A673 (cell line): ENCODE measurements at regions not wholly inside any gene's neighbourhood (a gene's known extent, or its start where the extent isn't known, plus 50 kb on each side); places are given as distances from the start of the nearest gene placed in this dataset.

Experiments used
- BruUV-seq: library from RNA; stranded (reverse); fragments of 400-500 nt; replicated peaks from 2 replicates; lab custom pipeline; 2021; lab: Mats Ljungman, UMichigan
- CTCF ChIA-PET: fragments of 300-600 bp; sonication (Branson Sonifier 250); formaldehyde crosslinking; loops from one replicate; lab custom pipeline; 2022; ENCODE audit warnings: antibody characterized with exemption; lab: Charles Lee
- POLR2A ChIA-PET: fragments of 300-600 bp; sonication (Branson Sonifier 250); formaldehyde crosslinking; loops from one replicate; lab custom pipeline; 2022; ENCODE audit warnings: antibody characterized with exemption; ENCODE audit not compliant: low non-redundant PET; lab: Charles Lee
- DNase-seq: peaks from one replicate; pipeline ENCODE4 v3.0.0-alpha.2; 2015; ENCODE audit warnings: low spot score
- H3K27ac ChIP-seq: fragments of 200-600 bp; sonication (generic); 2 replicates; pipeline ENCODE4 v1.5.1; 2016; ENCODE audit warnings: mixed run types, low read depth, mild to moderate bottlenecking, mixed read lengths, antibody characterized with exemption, low read length; ENCODE audit not compliant: poor library complexity, severe bottlenecking
- H3K27me3 ChIP-seq: fragments of 200-600 bp; sonication (generic); replicated peaks from 2 replicates; pipeline ENCODE4 v1.6.1; 2017; ENCODE audit warnings: mixed run types, low read depth, mild to moderate bottlenecking, mixed read lengths, antibody characterized with exemption, low read length; ENCODE audit not compliant: insufficient read depth, poor library complexity
- H3K36me3 ChIP-seq: fragments of 200-600 bp; sonication (generic); 2 replicates; pipeline ENCODE4 v1.6.1; 2016; ENCODE audit warnings: mixed run types, mild to moderate bottlenecking, mixed read lengths, antibody characterized with exemption, low read length; ENCODE audit not compliant: insufficient read depth, poor library complexity, severe bottlenecking
- H3K4me1 ChIP-seq: fragments of 200-600 bp; sonication (generic); 2 replicates; pipeline ENCODE4 v1.6.1; 2017; ENCODE audit warnings: mixed run types, mild to moderate bottlenecking, mixed read lengths, antibody characterized with exemption, low read length; ENCODE audit not compliant: insufficient read depth, poor library complexity, severe bottlenecking
- H3K4me3 ChIP-seq: fragments of 200-600 bp; sonication (generic); 2 replicates; pipeline ENCODE4 v1.5.1; 2016; ENCODE audit warnings: low read depth, mixed run types, mild to moderate bottlenecking, mixed read lengths, low read length; ENCODE audit not compliant: poor library complexity, severe bottlenecking
- H3K9me3 ChIP-seq: fragments of 200-600 bp; sonication (generic); 2 replicates; pipeline ENCODE4 v1.6.1; 2016; ENCODE audit warnings: mixed run types, low read depth, mild to moderate bottlenecking, mixed read lengths, antibody characterized with exemption, low read length; ENCODE audit not compliant: poor library complexity, severe bottlenecking
- CTCF ChIP-seq: fragments of 300-800, 200-600 bp; sonication (generic); conservative IDR thresholded peaks from 2 replicates; pipeline ENCODE4 v1.5.1; 2017; ENCODE audit warnings: low read depth, mild to moderate bottlenecking, antibody characterized with exemption, low read length, moderate library complexity, mixed read lengths
- EZH2 ChIP-seq: fragments of 200-600 bp; sonication (generic); IDR thresholded peaks from 2 replicates; pipeline ENCODE4 v1.6.1; 2017; ENCODE audit warnings: borderline replicate concordance, low read depth, mild to moderate bottlenecking, mixed read lengths, antibody characterized with exemption, low read length; ENCODE audit not compliant: poor library complexity, severe bottlenecking
- intact Hi-C: fragments of 100-400 bp; cut with micrococcal nuclease; formaldehyde crosslinking; loops from one replicate; pipeline ENCODE4 v1.10.0; 2022; ENCODE audit not compliant: unreplicated experiment

GRCh38 chr6:137933696-137934095 is 66.6 kb downstream of the TNFAIP3 start:
- H3K27ac ChIP-seq = no peak overlapping the region
- CTCF ChIA-PET = no interaction called here
- DNase-seq = no peak
- H3K4me1 ChIP-seq = no peaks in the 10 kb centered on the region
- no TSS peak for BruUV-seq
- TF ChIP-seq EZH2 (no peak), CTCF (no peak)
- POLR2A ChIA-PET = no interaction called here
- H3K4me3 ChIP-seq = no peak overlapping the region
- H3K9me3 ChIP-seq = peaks cover 1% of the 10 kb centered on the region
- no peaks in the 10 kb centered on the region for H3K36me3 ChIP-seq
- intact Hi-C loops = no loop called here
- no peaks in the 10 kb centered on the region for H3K27me3 ChIP-seq

DNA sequence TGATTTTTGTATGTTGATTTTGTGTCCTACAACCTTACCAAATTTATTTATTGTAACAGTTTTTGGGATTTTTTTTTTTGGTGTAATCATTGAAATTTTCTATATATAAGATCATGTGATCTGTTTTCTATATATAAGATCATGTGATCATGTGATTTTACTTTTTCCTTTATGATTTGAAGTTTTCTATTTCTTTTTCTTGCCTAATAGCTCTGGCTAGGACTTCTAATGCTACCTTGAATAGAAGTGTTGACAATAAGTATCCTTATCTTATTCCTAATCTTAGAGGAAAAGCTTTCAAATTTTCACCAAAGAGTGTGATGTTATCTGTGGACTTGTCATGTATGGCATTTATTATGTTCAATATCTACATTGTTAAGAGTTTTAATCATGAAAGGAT is 69.7 kb downstream of the TNFAIP3 start:
- intact Hi-C loops = no loop called here
- no TSS peak for BruUV-seq
- H3K27ac ChIP-seq = no peak overlapping the region
- no peak for DNase-seq
- TF ChIP-seq EZH2 = no peak
- TF ChIP-seq CTCF = no peak
- no peaks in the 10 kb centered on the region for H3K4me1 ChIP-seq
- ChIA-PET CTCF (no interaction called here), POLR2A (no interaction called here)
- H3K9me3 ChIP-seq = peaks cover 5% of the 10 kb centered on the region
- H3K27me3 ChIP-seq = no peaks in the 10 kb centered on the region
- H3K4me3 ChIP-seq = no peak overlapping the region
- no peaks in the 10 kb centered on the region for H3K36me3 ChIP-seq

GRCh38 chr6:137937834-137938233 is 70.8 kb downstream of the TNFAIP3 start:
- Histone ChIP-seq H3K4me1 (no peaks in the 10 kb centered on the region), H3K36me3 (no peaks in the 10 kb centered on the region), H3K27ac (no peak overlapping the region), H3K27me3 (no peaks in the 10 kb centered on the region), H3K4me3 (no peak overlapping the region), H3K9me3 (peaks cover 5% of the 10 kb centered on the region)
- CTCF ChIA-PET = no interaction called here
- intact Hi-C loops = no loop called here
- POLR2A ChIA-PET = no interaction called here
- DNase-seq = no peak
- TF ChIP-seq EZH2 (no peak), CTCF (no peak)
- no TSS peak for BruUV-seq
